Gastrocnemius medialis (tissue), 4 donors: ENCODE measurements at regions not wholly inside any gene's neighbourhood (a gene's known extent, or its start where the extent isn't known, plus 50 kb on each side); places are given as distances from the start of the nearest gene placed in this dataset.

Source experiments
- ATAC-seq, 2 donors: fragments of 150-250 bp; one replicate each; pipeline ENCODE4 v1.9.1; 2016
- DNase-seq, 2 donors: peaks; one replicate each; pipeline ENCODE4 v3.0.0-alpha.2; 2019
- H3K27ac ChIP-seq, 4 donors: fragments of 200-600 bp; sonication (generic); 1 replicate in 1 of 4; 2 replicates in 3 of 4; pipeline ENCODE4 v1.5.1; 2016 to 2018; ENCODE audit warnings: mild to moderate bottlenecking in 2 of 4, moderate library complexity in 1 of 4
- H3K27me3 ChIP-seq, 3 donors: fragments of 200-600 bp; sonication (generic) in 2 of 3; 1 replicate in 1 of 3; 2 replicates in 2 of 3; pipeline versions ENCODE4 v1.5.1 to v1.6.0; 2016 to 2019; ENCODE audit warnings: mild to moderate bottlenecking in 1 of 3, moderate library complexity in 1 of 3
- H3K36me3 ChIP-seq, 2 donors: fragments of 200-600 bp; sonication (generic) in 1 of 2; one replicate each; pipeline ENCODE4 v1.5.1; 2017 to 2018
- H3K4me1 ChIP-seq, 2 donors: fragments of 200-600 bp; sonication (generic) in 1 of 2; one replicate each; pipeline ENCODE4 v1.5.1; 2016 to 2017; ENCODE audit warnings: mild to moderate bottlenecking in 2 of 2
- H3K4me3 ChIP-seq, 4 donors: fragments of 200-600 bp; sonication (generic) in 3 of 4; 1 replicate in 1 of 4; 2 replicates in 3 of 4; pipeline ENCODE4 v1.5.1; 2016 to 2019; ENCODE audit warnings: mild to moderate bottlenecking in 2 of 4
- H3K9me3 ChIP-seq, 3 donors: fragments of 200-600 bp; sonication (generic) in 2 of 3; 1 replicate in 1 of 3; 2 replicates in 2 of 3; pipeline ENCODE4 v1.5.1; 2016 to 2019
- CTCF ChIP-seq, 5 experiments: fragments of 450-650 bp in 3 of 5; fragments of 200-600 bp in 2 of 5; sonication (generic) in 2 of 5; IDR thresholded peaks in 4 of 5; conservative IDR thresholded peaks in 1 of 5; 1 replicate in 4 of 5; 2 replicates in 1 of 5; pipeline ENCODE4 v1.5.1; 2016 to 2019; ENCODE audit warnings: antibody characterized with exemption in 5 of 5, mild to moderate bottlenecking in 3 of 5, moderate library complexity in 3 of 5
- POLR2A ChIP-seq, 2 donors: fragments of 450-650 bp; IDR thresholded peaks; one replicate each; pipeline ENCODE4 v1.6.1; 2017; ENCODE audit warnings: antibody characterized with exemption in 2 of 2, mild to moderate bottlenecking in 2 of 2, moderate library complexity in 2 of 2
- in situ Hi-C, 4 donors: fragments of 200-750 bp; cut with MboI; loops; one replicate each; pipeline versions ENCODE4 v1.15.0 to v1.8.0; 2017; ENCODE audit warnings: low sequenced_read_pairs in 4 of 4
- intact Hi-C: fragments of 100-400 bp; cut with DNase I; formaldehyde crosslinking; loops from one replicate; pipeline ENCODE4 v1.15.1; 2023; ENCODE audit warnings: low total_unique reads

DNA sequence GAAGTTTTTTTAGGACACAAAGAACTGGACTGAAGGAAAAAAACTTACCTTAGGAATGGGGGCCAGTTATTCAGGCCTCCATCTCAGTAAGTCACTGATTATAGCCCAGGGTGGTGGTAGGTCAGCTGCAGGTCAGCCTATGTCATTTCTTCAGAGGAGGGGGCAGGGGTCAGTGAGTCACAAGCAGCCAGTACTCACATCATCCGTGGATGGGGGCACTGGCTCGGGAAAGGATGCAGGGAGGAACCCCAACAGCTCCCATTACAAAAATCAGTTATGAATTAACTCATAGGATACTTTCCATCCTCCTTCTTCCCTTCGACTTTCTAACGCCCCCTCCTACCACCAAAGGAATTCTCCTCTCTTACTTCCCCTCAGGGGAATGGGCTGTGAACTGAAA, 578.3 kb downstream of the PDCD6IP start:
- Histone ChIP-seq H3K27me3 (no peaks in the 10 kb centered on the region), H3K4me3 (no peak overlapping the region), H3K9me3 (no peaks in the 10 kb centered on the region), H3K36me3 (no peaks in the 10 kb centered on the region), H3K4me1 (no peaks in the 10 kb centered on the region), H3K27ac (no peak overlapping the region)
- TF ChIP-seq POLR2A (IDR thresholded peaks at IDR 0.05) (no peak), CTCF (IDR thresholded peaks at IDR 0.05 in 4 of 5, conservative IDR thresholded peaks at IDR 0.05 in 1 of 5) (no peak)
- DNase-seq (no peak), ATAC-seq (no peak)
- in situ Hi-C loops (no loop called here), intact Hi-C loops (no loop called here)

DNA sequence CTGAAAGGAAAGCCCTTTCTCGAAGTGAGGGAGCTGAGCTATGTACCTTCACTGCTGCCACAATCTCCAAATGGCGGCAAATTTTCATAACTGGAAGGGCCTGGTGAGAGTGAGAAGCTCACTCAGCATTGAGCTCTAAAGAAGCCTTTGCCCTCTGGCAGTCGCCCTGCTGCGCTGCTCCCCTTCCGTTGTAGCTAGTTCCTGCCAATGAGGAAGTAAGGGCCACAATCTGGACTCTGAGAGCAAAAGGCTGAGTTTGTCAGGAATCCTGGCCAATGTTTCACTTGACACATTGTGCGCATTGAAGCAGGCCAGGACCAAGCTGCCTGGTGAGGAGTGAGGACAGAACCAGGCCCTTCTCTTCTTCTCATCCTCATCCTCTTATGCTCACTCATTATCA, 579.5 kb downstream of the PDCD6IP start:
- Histone ChIP-seq H3K27ac (no peak overlapping the region), H3K4me1 (no peaks in the 10 kb centered on the region), H3K27me3 (no peaks in the 10 kb centered on the region), H3K36me3 (no peaks in the 10 kb centered on the region), H3K9me3 (no peaks in the 10 kb centered on the region), H3K4me3 (no peak overlapping the region)
- ATAC-seq (no peak), DNase-seq (no peak)
- intact Hi-C loops, result no loop called here
- in situ Hi-C loops, result no loop called here
- no peak for TF ChIP-seq CTCF (IDR thresholded peaks at IDR 0.05 in 4 of 5, conservative IDR thresholded peaks at IDR 0.05 in 1 of 5)
- TF ChIP-seq POLR2A (IDR thresholded peaks at IDR 0.05), result no peak

DNA sequence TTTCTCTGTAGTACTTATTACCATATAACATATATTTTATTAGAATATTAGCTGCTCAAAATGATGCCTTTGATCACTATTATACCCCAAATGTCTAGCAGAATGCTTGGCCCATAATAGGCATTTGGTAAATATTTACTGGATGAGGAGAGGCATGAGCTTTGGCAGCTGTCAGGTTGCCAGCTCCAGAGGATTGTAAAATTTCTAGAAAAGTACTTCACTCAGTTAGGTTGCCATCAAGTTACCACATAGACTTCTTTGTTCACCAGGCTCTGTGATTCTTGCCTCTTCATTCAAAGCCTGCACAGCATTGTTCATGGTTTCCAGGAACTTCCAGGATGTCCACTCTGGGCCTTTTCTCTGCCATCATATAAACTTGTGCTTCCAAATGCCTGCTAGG, 582.8 kb downstream of the PDCD6IP start:
- no peak overlapping the region for H3K4me3 ChIP-seq
- H3K27ac ChIP-seq, result no peak overlapping the region
- intact Hi-C loops (no loop called here), in situ Hi-C loops (no loop called here)
- DNase-seq (no peak), ATAC-seq (no peak)
- no peaks in the 10 kb centered on the region for H3K27me3 ChIP-seq
- H3K9me3 ChIP-seq, result no peaks in the 10 kb centered on the region
- no peak for TF ChIP-seq POLR2A (IDR thresholded peaks at IDR 0.05)
- no peak for TF ChIP-seq CTCF (IDR thresholded peaks at IDR 0.05 in 4 of 5, conservative IDR thresholded peaks at IDR 0.05 in 1 of 5)
- no peaks in the 10 kb centered on the region for H3K4me1 ChIP-seq
- no peaks in the 10 kb centered on the region for H3K36me3 ChIP-seq

- Histone ChIP-seq H3K27ac (no peak overlapping the region), H3K4me3 (no peak overlapping the region), H3K27me3 (no peaks in the 10 kb centered on the region), H3K36me3 (no peaks in the 10 kb centered on the region), H3K9me3 (no peaks in the 10 kb centered on the region), H3K4me1 (no peaks in the 10 kb centered on the region)
- no peak for ATAC-seq
- intact Hi-C loops, result no loop called here
- DNase-seq, result no peak
- in situ Hi-C loops, result no loop called here
- TF ChIP-seq POLR2A (IDR thresholded peaks at IDR 0.05) (no peak), CTCF (IDR thresholded peaks at IDR 0.05 in 4 of 5, conservative IDR thresholded peaks at IDR 0.05 in 1 of 5) (no peak)
These were observed 584.4 kb downstream of the PDCD6IP start for GRCh38 chr3:34382859-34383258.

- Histone ChIP-seq H3K36me3 (no peaks in the 10 kb centered on the region), H3K4me1 (no peaks in the 10 kb centered on the region), H3K4me3 (no peak overlapping the region), H3K27me3 (no peaks in the 10 kb centered on the region), H3K27ac (no peak overlapping the region), H3K9me3 (no peaks in the 10 kb centered on the region)
- in situ Hi-C loops (no loop called here), intact Hi-C loops (no loop called here)
- no peak for DNase-seq
- ATAC-seq, result no peak
- TF ChIP-seq POLR2A (IDR thresholded peaks at IDR 0.05) (no peak), CTCF (IDR thresholded peaks at IDR 0.05 in 4 of 5, conservative IDR thresholded peaks at IDR 0.05 in 1 of 5) (no peak)
These were observed 587.9 kb downstream of the PDCD6IP start for GRCh38 chr3:34386309-34386708.
